NCI-H82 treated with DMSO at 0.1 percent for 48 hours (cell line): ENCODE measurements at regions not wholly inside any gene's neighbourhood (a gene's known extent, or its start where the extent isn't known, plus 50 kb on each side); places are given as distances from the start of the nearest gene placed in this dataset.

Source experiments
- DNase-seq: peaks from one replicate; lab custom pipeline; 2025; ENCODE audit not compliant: unreplicated experiment; lab: John Stamatoyannopoulos, UW

- no peak for DNase-seq
These were observed 86.7 kb upstream of the PTBP2 start for GRCh38 chr1:96634883-96635282.

- DNase-seq, result no peak
These were observed 80.3 kb upstream of the PTBP2 start for GRCh38 chr1:96641282-96641681.

GRCh38 chr1:96643519-96643918, 78.1 kb upstream of the PTBP2 start:
- DNase-seq, result no peak

- DNase-seq, result no peak
These were observed 72.3 kb upstream of the PTBP2 start for GRCh38 chr1:96649301-96649700.

GRCh38 chr1:96651517-96651916, 70.1 kb upstream of the PTBP2 start:
- DNase-seq, result no peak

- no peak for DNase-seq
These were observed 61.5 kb upstream of the PTBP2 start for GRCh38 chr1:96660051-96660450.

- DNase-seq, result no peak
These were observed 61.1 kb upstream of the PTBP2 start for GRCh38 chr1:96660503-96660902.
